Esophagus muscularis mucosa (tissue), 3 donors: ENCODE measurements at regions not wholly inside any gene's neighbourhood (a gene's known extent, or its start where the extent isn't known, plus 50 kb on each side); places are given as distances from the start of the nearest gene placed in this dataset.

Experiments
- POLR2AphosphoS5 ChIP-seq, 2 donors: sonication (generic); formaldehyde crosslinking; IDR thresholded peaks; one replicate each; pipeline ENCODE4 v1.6.1; 2017; ENCODE audit warnings: antibody characterized with exemption in 2 of 2
- TF ChIP-seq, protein P1 (sequence below), 3 experiments: fragments of 200-600 bp in 2 of 3; fragments of 450-650 bp in 1 of 3; sonication (generic) in 2 of 3; IDR thresholded peaks; one replicate each; pipeline ENCODE4 v1.5.1; 2017 to 2019; ENCODE audit warnings: antibody characterized with exemption in 3 of 3, mild to moderate bottlenecking in 2 of 3, moderate library complexity in 1 of 3

DNA sequence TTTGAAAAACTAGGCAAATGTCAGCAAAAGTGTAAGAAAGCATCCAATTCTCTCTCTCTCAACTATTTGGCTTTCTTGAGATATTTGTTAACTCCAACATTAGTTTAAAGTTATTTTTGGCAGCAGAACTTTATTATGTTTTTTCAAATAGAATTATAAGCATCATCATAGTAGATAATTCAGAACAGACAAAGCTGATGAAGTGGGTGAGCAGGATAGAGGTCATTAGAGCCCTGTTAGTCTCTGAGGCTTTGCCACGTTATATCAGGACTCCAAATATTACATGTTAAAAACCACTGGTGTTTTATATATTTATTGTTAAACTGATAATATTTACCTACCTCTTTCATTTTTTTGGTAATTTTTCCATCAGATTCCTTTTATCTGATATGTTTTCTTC lies 903.0 kb downstream of the FSTL5 start:
- TF ChIP-seq, protein P1, sequence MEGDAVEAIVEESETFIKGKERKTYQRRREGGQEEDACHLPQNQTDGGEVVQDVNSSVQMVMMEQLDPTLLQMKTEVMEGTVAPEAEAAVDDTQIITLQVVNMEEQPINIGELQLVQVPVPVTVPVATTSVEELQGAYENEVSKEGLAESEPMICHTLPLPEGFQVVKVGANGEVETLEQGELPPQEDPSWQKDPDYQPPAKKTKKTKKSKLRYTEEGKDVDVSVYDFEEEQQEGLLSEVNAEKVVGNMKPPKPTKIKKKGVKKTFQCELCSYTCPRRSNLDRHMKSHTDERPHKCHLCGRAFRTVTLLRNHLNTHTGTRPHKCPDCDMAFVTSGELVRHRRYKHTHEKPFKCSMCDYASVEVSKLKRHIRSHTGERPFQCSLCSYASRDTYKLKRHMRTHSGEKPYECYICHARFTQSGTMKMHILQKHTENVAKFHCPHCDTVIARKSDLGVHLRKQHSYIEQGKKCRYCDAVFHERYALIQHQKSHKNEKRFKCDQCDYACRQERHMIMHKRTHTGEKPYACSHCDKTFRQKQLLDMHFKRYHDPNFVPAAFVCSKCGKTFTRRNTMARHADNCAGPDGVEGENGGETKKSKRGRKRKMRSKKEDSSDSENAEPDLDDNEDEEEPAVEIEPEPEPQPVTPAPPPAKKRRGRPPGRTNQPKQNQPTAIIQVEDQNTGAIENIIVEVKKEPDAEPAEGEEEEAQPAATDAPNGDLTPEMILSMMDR (IDR thresholded peaks at IDR 0.05): no peak
- no peak for TF ChIP-seq POLR2AphosphoS5 (IDR thresholded peaks at IDR 0.05)
